ENCODE measurements at regions not wholly inside any gene's neighbourhood (a gene's known extent, or its start where the extent isn't known, plus 50 kb on each side); places are given as distances from the start of the nearest gene placed in this dataset.

DNA sequence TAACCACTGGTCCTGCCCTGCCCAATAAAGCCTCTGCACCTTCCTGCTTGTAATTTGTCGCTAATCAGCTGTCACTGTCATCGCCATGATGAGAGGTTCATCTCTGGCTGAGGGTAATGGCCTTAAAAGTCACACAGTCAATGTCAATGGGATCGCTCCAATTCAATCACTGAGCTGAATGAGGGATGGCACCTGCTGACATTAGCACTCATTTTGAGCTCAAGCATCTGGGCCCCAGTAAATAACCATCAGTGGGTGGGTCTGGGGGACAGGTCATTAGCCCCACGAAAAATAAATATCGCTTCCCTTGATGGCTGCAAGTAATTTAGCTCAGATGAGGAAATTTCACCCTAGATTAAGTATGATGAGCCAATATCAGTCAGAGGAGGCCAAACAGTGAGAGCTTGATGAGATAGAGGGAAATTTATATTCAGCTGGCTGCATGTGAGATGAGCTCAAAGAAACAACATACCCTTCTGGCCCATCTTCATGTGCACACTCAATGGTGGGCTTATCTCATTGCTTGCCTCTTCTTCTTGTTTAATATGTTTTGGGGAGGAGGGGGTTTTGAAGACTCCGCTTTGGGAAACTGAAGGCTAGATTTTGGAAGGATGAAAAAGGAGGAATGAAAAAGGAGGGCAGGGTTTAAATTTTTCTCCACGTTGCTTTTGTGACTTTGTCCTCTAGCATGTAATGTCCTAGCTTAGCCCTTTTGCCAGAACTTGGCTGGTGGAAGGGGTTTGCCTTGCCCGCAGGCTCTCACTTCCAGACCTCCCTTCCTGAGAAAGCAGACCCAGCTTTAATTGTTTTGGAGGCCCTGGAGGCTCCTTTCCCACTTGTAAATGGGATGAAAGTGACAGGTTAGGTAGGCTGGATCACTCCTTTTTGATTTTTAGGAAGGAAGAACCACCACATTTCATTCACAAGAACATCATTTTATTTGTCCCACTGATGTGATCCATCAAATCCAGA lies 84.8 kb upstream of the PAQR3 start:
- no peak for DNase-seq
- WGBS, 3 donors: 82 to 84% (median 83%) methylated on average over 8 of the region's 8 CpGs
- Histone ChIP-seq H3K27me3 (ENCODE audit: insufficient read depth in 3 of 3, low read length in 2 of 3) (no peaks in the 10 kb centered on the region), H3K36me3 (ENCODE audit: insufficient read depth in 1 of 2, low read depth in 1 of 2) (no peaks in the 10 kb centered on the region), H3K9me3 (no peaks in the 10 kb centered on the region), H3K27ac (no peak overlapping the region), H3K4me1 (no peaks in the 10 kb centered on the region), H3K4me3 (no peak overlapping the region)
- TF ChIP-seq CTCF (IDR thresholded peaks at IDR 0.05): no peak
- intact Hi-C loops (cut with DNase I): no loop called here
- no peak for ATAC-seq

- no peak for DNase-seq
- WGBS, 3 donors: 90 to 91% (median 91%) methylated on average over 9 of the region's 9 CpGs
- H3K4me1 ChIP-seq: no peaks in the 10 kb centered on the region
- no peak for TF ChIP-seq CTCF (IDR thresholded peaks at IDR 0.05)
- H3K27ac ChIP-seq: no peak overlapping the region
- H3K4me3 ChIP-seq: no peak overlapping the region
- ATAC-seq: no peak
- intact Hi-C loops (cut with DNase I): no loop called here
- no peaks in the 10 kb centered on the region for H3K36me3 ChIP-seq (ENCODE audit: insufficient read depth in 1 of 2, low read depth in 1 of 2)
- no peaks in the 10 kb centered on the region for H3K9me3 ChIP-seq
- no peaks in the 10 kb centered on the region for H3K27me3 ChIP-seq (ENCODE audit: insufficient read depth in 3 of 3, low read length in 2 of 3)
Observed at GRCh38 chr4:79022529-79022928, 83.3 kb upstream of the PAQR3 start.

GRCh38 chr4:79017481-79017880 lies 78.2 kb upstream of the PAQR3 start:
- Histone ChIP-seq H3K27ac (no peak overlapping the region), H3K4me3 (no peak overlapping the region), H3K9me3 (no peaks in the 10 kb centered on the region), H3K4me1 (no peaks in the 10 kb centered on the region), H3K27me3 (ENCODE audit: insufficient read depth in 3 of 3, low read length in 2 of 3) (no peaks in the 10 kb centered on the region), H3K36me3 (ENCODE audit: insufficient read depth in 1 of 2, low read depth in 1 of 2) (no peaks in the 10 kb centered on the region)
- WGBS, 3 donors: 80 to 88% (median 81%) methylated on average over 1 of the region's 1 CpG
- DNase-seq: no peak
- intact Hi-C loops (cut with DNase I): no loop called here
- TF ChIP-seq CTCF (IDR thresholded peaks at IDR 0.05): no peak
- no peak for ATAC-seq

DNA sequence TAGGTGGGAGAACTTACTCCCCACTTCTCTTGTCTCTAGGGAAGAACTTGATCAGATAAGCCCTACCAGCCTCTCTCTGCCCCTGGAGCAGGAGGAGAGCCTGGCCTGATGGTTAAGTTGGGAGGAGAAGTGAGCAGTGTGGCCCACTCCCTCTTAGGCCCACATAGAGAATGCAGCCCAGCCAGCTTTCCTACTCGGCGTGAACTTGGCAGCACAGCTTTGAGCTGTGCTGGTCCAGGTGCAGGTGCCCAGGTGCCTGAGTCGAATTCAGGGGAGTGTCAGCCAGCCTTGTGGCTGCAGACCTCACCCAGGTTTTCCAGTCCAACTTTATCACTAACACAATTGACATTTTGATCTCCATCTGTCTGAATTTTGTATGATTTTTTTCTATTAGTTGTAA lies 77.6 kb upstream of the PAQR3 start:
- 64 to 77% (median 67%) methylated on average over 3 of the region's 3 CpGs for WGBS, 3 donors
- no peaks in the 10 kb centered on the region for H3K4me1 ChIP-seq
- TF ChIP-seq CTCF (IDR thresholded peaks at IDR 0.05): no peak

More for the DNA sequence above, 77.6 kb upstream of the PAQR3 start:
- Histone ChIP-seq H3K9me3 (no peaks in the 10 kb centered on the region), H3K27ac (no peak overlapping the region), H3K36me3 (ENCODE audit: insufficient read depth in 1 of 2, low read depth in 1 of 2) (no peaks in the 10 kb centered on the region), H3K4me3 (no peak overlapping the region), H3K27me3 (ENCODE audit: insufficient read depth in 3 of 3, low read length in 2 of 3) (no peaks in the 10 kb centered on the region)
- intact Hi-C loops (cut with DNase I): no loop called here
- ATAC-seq: no peak
- DNase-seq: no peak
